ENCODE measurements at regions not wholly inside any gene's neighbourhood (a gene's known extent, or its start where the extent isn't known, plus 50 kb on each side); places are given as distances from the start of the nearest gene placed in this dataset.

- no peak for TF ChIP-seq CTCF (IDR thresholded peaks at IDR 0.05; ENCODE audit: low read depth, low read length, missing control alignments)
- in situ Hi-C loops (cut with HindIII; ENCODE audit: low sequenced_read_pairs): no loop called here
- no peak overlapping the region for H3K4me3 ChIP-seq (ENCODE audit: low read depth, low read length)
- no peak for DNase-seq (ENCODE audit: low read depth)
Observed at GRCh38 chr4:81814987-81815541, 343.4 kb upstream of the RASGEF1B start.

GRCh38 chr4:81811562-81812293, 340.0 kb upstream of the RASGEF1B start:
- no peak for TF ChIP-seq CTCF (IDR thresholded peaks at IDR 0.05; ENCODE audit: low read depth, low read length, missing control alignments)
- no peak overlapping the region for H3K4me3 ChIP-seq (ENCODE audit: low read depth, low read length)
- in situ Hi-C loops (cut with HindIII; ENCODE audit: low sequenced_read_pairs): no loop called here
- no peak for DNase-seq (ENCODE audit: low read depth)

GRCh38 chr4:81808011-81808672, 336.4 kb upstream of the RASGEF1B start:
- no peak for DNase-seq (ENCODE audit: low read depth)
- in situ Hi-C loops (cut with HindIII; ENCODE audit: low sequenced_read_pairs): no loop called here
- TF ChIP-seq CTCF (IDR thresholded peaks at IDR 0.05; ENCODE audit: low read depth, low read length, missing control alignments): no peak
- H3K4me3 ChIP-seq (ENCODE audit: low read depth, low read length): no peak overlapping the region

GRCh38 chr4:81807386-81807785, 335.7 kb upstream of the RASGEF1B start:
- TF ChIP-seq CTCF (IDR thresholded peaks at IDR 0.05; ENCODE audit: low read depth, low read length, missing control alignments): no peak
- no peak overlapping the region for H3K4me3 ChIP-seq (ENCODE audit: low read depth, low read length)
- no peak for DNase-seq (ENCODE audit: low read depth)
- in situ Hi-C loops (cut with HindIII; ENCODE audit: low sequenced_read_pairs): no loop called here

GRCh38 chr4:81806485-81806884, 334.8 kb upstream of the RASGEF1B start:
- H3K4me3 ChIP-seq (ENCODE audit: low read depth, low read length): no peak overlapping the region
- in situ Hi-C loops (cut with HindIII; ENCODE audit: low sequenced_read_pairs): no loop called here
- no peak for TF ChIP-seq CTCF (IDR thresholded peaks at IDR 0.05; ENCODE audit: low read depth, low read length, missing control alignments)
- DNase-seq (ENCODE audit: low read depth): no peak

GRCh38 chr4:81804849-81805248, 333.1 kb upstream of the RASGEF1B start:
- no peak for DNase-seq (ENCODE audit: low read depth)
- H3K4me3 ChIP-seq (ENCODE audit: low read depth, low read length): no peak overlapping the region
- no peak for TF ChIP-seq CTCF (IDR thresholded peaks at IDR 0.05; ENCODE audit: low read depth, low read length, missing control alignments)
- in situ Hi-C loops (cut with HindIII; ENCODE audit: low sequenced_read_pairs): no loop called here
